Right lobe of liver (tissue), 6 donors: ENCODE measurements at regions not wholly inside any gene's neighbourhood (a gene's known extent, or its start where the extent isn't known, plus 50 kb on each side); places are given as distances from the start of the nearest gene placed in this dataset.

ENCODE experiments used
- ATAC-seq, 4 donors: fragments of 200-7000 bp; cut with Tn5 transposase; one replicate each; pipeline ENCODE4 v1.9.1; 2020; ENCODE audit warnings: mild to moderate bottlenecking in 4 of 4, moderate library complexity in 4 of 4
- DNase-seq, 3 donors: peaks; one replicate each; pipeline ENCODE4 v3.0.0-alpha.2; 2020
- H3K27ac ChIP-seq, 3 donors: fragments of 200-600 bp; one replicate each; pipeline ENCODE4 v1.8.0; 2022
- H3K27me3 ChIP-seq, 2 donors: fragments of 200-600 bp; one replicate each; pipeline ENCODE4 v1.8.0; 2022
- H3K36me3 ChIP-seq, 4 donors: fragments of 200-600 bp; sonication (generic) in 1 of 4; one replicate each; pipeline versions ENCODE4 v1.5.1 to v1.8.0; 2017 to 2022; ENCODE audit warnings: control low read depth in 1 of 4
- H3K4me1 ChIP-seq, 4 donors: fragments of 200-600 bp; sonication (generic) in 1 of 4; one replicate each; pipeline versions ENCODE4 v1.5.1 to v1.8.0; 2017 to 2022; ENCODE audit warnings: control low read depth in 1 of 4
- H3K4me3 ChIP-seq, 3 donors: fragments of 200-600 bp; one replicate each; pipeline ENCODE4 v1.8.0; 2022
- H3K9me3 ChIP-seq, 4 donors: fragments of 200-600 bp; sonication (generic) in 1 of 4; one replicate each; pipeline versions ENCODE4 v1.5.1 to v1.8.0; 2017 to 2022; ENCODE audit warnings: control low read depth in 1 of 4
- CTCF ChIP-seq, 4 donors: fragments of 200-600 bp in 3 of 4; fragments of 450-650 bp in 1 of 4; IDR thresholded peaks; one replicate each; pipeline versions ENCODE4 v1.5.1 to v1.8.0; 2016 to 2022; ENCODE audit warnings: antibody characterized with exemption in 4 of 4, mild to moderate bottlenecking in 2 of 4
- POLR2A ChIP-seq: fragments of 450-650 bp; IDR thresholded peaks from one replicate; pipeline ENCODE4 v1.6.1; 2017; ENCODE audit warnings: antibody characterized with exemption, mild to moderate bottlenecking
- WGBS: methylation state at CpG from one replicate; pipeline ENCODE4 v1.1.6; 2018; ENCODE audit warnings: low coverage, low lambda C conversion rate; ENCODE audit not compliant: insufficient coverage; ENCODE audit errors: missing lambda C conversion rate; 5-methylcytosine and 5-hydroxymethylcytosine counted together
- intact Hi-C, 2 donors: fragments of 100-400 bp; cut with DNase I; formaldehyde crosslinking; loops; one replicate each; pipeline versions ENCODE4 v1.11.2 to v1.14.1; 2022
- donor health status: DM: no; HTN: yes; CAD: no.
- donor health status: DM: no; HTN: no; CAD: no.
- donor health status: DM: no; HTN: no; CAD: no.
- donor health status: DM: no; HTN: yes; CAD: no.
- donor health status: DM: no; HTN: yes; CAD: no.

DNA sequence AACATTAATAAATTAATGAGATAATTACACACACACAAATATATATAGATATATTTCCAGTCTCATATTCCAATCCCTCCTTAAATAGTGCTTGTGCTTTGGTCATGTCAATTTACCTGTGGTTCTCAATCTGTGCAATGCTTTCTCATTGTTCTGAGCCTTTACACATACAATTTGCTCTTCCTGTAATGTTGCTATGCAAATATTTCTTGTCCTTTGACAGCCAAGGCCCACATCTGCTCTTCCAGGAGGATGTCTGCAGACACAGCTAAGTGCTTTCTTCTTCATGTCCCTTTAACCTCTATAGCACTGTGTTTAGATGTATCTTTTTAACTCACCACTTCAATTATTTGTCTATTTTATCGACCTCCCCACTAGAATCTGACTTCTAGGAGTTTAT, 67.3 kb upstream of the RAPGEF2 start:
- no peak for DNase-seq
- no peak for TF ChIP-seq CTCF (IDR thresholded peaks at IDR 0.05)
- no peak for TF ChIP-seq POLR2A
- H3K9me3 ChIP-seq = no peaks in the 10 kb centered on the region
- ATAC-seq = no peak
- no peaks in the 10 kb centered on the region for H3K27me3 ChIP-seq
- no peak overlapping the region for H3K27ac ChIP-seq
- no peaks in the 10 kb centered on the region for H3K36me3 ChIP-seq
- intact Hi-C loops = no loop called here
- 29% methylated on average over 1 of the region's 1 CpG for WGBS
- no peaks in the 10 kb centered on the region for H3K4me1 ChIP-seq
- no peak overlapping the region for H3K4me3 ChIP-seq

DNA sequence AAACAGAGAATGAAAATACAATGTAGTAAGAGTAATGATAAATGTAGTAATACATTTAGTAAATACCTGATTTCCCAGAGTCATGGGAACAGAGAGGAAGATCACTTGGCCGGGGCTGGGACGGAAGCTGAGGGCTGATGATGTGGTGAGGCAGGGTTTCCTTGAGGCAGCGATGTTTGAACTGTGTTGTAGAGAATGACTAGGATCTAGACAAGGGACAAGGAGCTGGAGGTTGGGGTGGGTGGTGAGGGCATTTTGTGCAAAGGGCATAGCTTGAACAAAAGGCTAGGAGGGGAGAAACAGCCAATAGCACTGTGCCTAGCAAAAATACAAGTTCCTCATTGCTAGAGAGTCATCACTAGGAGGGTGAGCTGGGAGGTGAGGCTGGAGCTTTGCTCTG, 64.3 kb upstream of the RAPGEF2 start:
- WGBS = 73% methylated on average over 3 of the region's 3 CpGs
- ATAC-seq (no peak), DNase-seq (no peak)
- H3K36me3 ChIP-seq = no peaks in the 10 kb centered on the region
- H3K27ac ChIP-seq = no peak overlapping the region
- TF ChIP-seq CTCF (IDR thresholded peaks at IDR 0.05) = no peak
- no peak for TF ChIP-seq POLR2A
- intact Hi-C loops = no loop called here
- H3K27me3 ChIP-seq = no peaks in the 10 kb centered on the region
- H3K9me3 ChIP-seq = no peaks in the 10 kb centered on the region
- H3K4me3 ChIP-seq = no peak overlapping the region
- peaks cover 0 to 5% (median 0%) of the 10 kb centered on the region in 4 donors for H3K4me1 ChIP-seq

- Histone ChIP-seq H3K4me1 (peaks cover 0 to 5% (median 0%) of the 10 kb centered on the region in 4 donors), H3K27me3 (no peaks in the 10 kb centered on the region), H3K27ac (no peak overlapping the region), H3K4me3 (no peak overlapping the region), H3K9me3 (no peaks in the 10 kb centered on the region), H3K36me3 (no peaks in the 10 kb centered on the region)
- WGBS = 68% methylated on average over 6 of the region's 6 CpGs
- ATAC-seq (no peak), DNase-seq (no peak)
- TF ChIP-seq CTCF (IDR thresholded peaks at IDR 0.05) (no peak), POLR2A (no peak)
- intact Hi-C loops = no loop called here
Measured at GRCh38 chr4:159041054-159042034, 61.5 kb upstream of the RAPGEF2 start.

- H3K27me3 ChIP-seq = no peaks in the 10 kb centered on the region
- WGBS = 6% methylated on average over 5 of the region's 5 CpGs
- DNase-seq = peak in 2 of 3 donors; percentile 49 to 77
- H3K27ac ChIP-seq = no peak overlapping the region
- H3K9me3 ChIP-seq = no peaks in the 10 kb centered on the region
- peak; percentile 78 to 90 (median 89) for ATAC-seq
- intact Hi-C loops = no loop called here
- no peak overlapping the region for H3K4me3 ChIP-seq
- peaks cover 0 to 5% (median 0%) of the 10 kb centered on the region in 4 donors for H3K4me1 ChIP-seq
- TF ChIP-seq CTCF (IDR thresholded peaks at IDR 0.05) (no peak), POLR2A (no peak)
- H3K36me3 ChIP-seq = no peaks in the 10 kb centered on the region
Measured at GRCh38 chr4:159042097-159042605, 60.7 kb upstream of the RAPGEF2 start.
